ENCODE measurements at regions not wholly inside any gene's neighbourhood (a gene's known extent, or its start where the extent isn't known, plus 50 kb on each side); places are given as distances from the start of the nearest gene placed in this dataset.

DNA sequence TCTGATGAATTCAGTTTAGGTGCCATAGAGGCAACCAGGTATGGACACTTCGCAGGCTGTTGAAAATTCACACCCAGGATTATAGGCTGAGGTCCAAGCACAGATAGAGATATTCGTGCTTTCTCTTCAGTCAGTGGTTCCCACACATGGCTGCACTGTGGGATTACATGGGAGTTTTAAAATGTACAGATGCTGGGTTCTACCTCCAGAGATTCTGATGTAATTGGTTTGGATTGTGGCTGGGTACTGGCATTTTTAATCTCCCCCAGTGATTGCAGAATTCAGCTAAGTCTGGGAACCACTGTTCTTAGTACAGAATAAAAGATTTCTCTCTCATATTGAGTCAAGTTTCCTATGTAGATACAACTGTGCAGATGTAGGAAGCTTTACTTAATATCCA, 91.6 kb downstream of the FOXB1 start:
- Histone ChIP-seq H3K9ac (ENCODE audit: insufficient read length, low read depth) (no peak overlapping the region), H3K9me3 (ENCODE audit: insufficient read depth, low read length) (peaks cover 6% of the 10 kb centered on the region; the same call in 1 of the 2 replicates), H3K27me3 (ENCODE audit: insufficient read depth, insufficient read length) (no peaks in the 10 kb centered on the region), H3K4me1 (ENCODE audit: insufficient read depth, insufficient read length) (no peaks in the 10 kb centered on the region), H3K4me3 (ENCODE audit: insufficient read length, low read depth) (no peak overlapping the region), H3K36me3 (ENCODE audit: insufficient read depth, insufficient read length, low read length) (no peaks in the 10 kb centered on the region)
- no peak for DNase-seq (ENCODE audit: low read depth, low spot score)
- no peak for TF ChIP-seq SUZ12 (IDR thresholded peaks at IDR 0.05; ENCODE audit: extremely low read depth, insufficient read depth, insufficient read length)
- TF ChIP-seq YY1 (IDR thresholded peaks at IDR 0.05; ENCODE audit: insufficient read depth, insufficient read length), result no peak
- no peak for TF ChIP-seq ZNF274 (IDR thresholded peaks at IDR 0.05; ENCODE audit: low read depth, low read length)

- H3K9me3 ChIP-seq (ENCODE audit: insufficient read depth, low read length), result peaks cover 6% of the 10 kb centered on the region; the same call in 1 of the 2 replicates
- no peak overlapping the region for H3K4me3 ChIP-seq (ENCODE audit: insufficient read length, low read depth)
- TF ChIP-seq SUZ12 (IDR thresholded peaks at IDR 0.05; ENCODE audit: extremely low read depth, insufficient read depth, insufficient read length) (no peak), ZNF274 (IDR thresholded peaks at IDR 0.05; ENCODE audit: low read depth, low read length) (no peak), YY1 (IDR thresholded peaks at IDR 0.05; ENCODE audit: insufficient read depth, insufficient read length) (no peak)
- no peak for DNase-seq (ENCODE audit: low read depth, low spot score)
- no peaks in the 10 kb centered on the region for H3K36me3 ChIP-seq (ENCODE audit: insufficient read depth, insufficient read length, low read length)
- H3K4me1 ChIP-seq (ENCODE audit: insufficient read depth, insufficient read length), result no peaks in the 10 kb centered on the region
- no peak overlapping the region for H3K9ac ChIP-seq (ENCODE audit: insufficient read length, low read depth)
- H3K27me3 ChIP-seq (ENCODE audit: insufficient read depth, insufficient read length), result no peaks in the 10 kb centered on the region
Measured at GRCh38 chr15:60096157-60096556, 92.0 kb downstream of the FOXB1 start.

GRCh38 chr15:60101416-60101815, 97.3 kb downstream of the FOXB1 start:
- TF ChIP-seq YY1 (IDR thresholded peaks at IDR 0.05; ENCODE audit: insufficient read depth, insufficient read length) (no peak), SUZ12 (IDR thresholded peaks at IDR 0.05; ENCODE audit: extremely low read depth, insufficient read depth, insufficient read length) (no peak), ZNF274 (IDR thresholded peaks at IDR 0.05; ENCODE audit: low read depth, low read length) (no peak)
- no peak overlapping the region for H3K9ac ChIP-seq (ENCODE audit: insufficient read length, low read depth)
- no peaks in the 10 kb centered on the region for H3K4me1 ChIP-seq (ENCODE audit: insufficient read depth, insufficient read length)
- H3K9me3 ChIP-seq (ENCODE audit: insufficient read depth, low read length), result peaks cover 10% of the 10 kb centered on the region; the same call in 1 of the 2 replicates
- DNase-seq (ENCODE audit: low read depth, low spot score), result no peak
- no peaks in the 10 kb centered on the region for H3K36me3 ChIP-seq (ENCODE audit: insufficient read depth, insufficient read length, low read length)
- no peak overlapping the region for H3K4me3 ChIP-seq (ENCODE audit: insufficient read length, low read depth)
- no peaks in the 10 kb centered on the region for H3K27me3 ChIP-seq (ENCODE audit: insufficient read depth, insufficient read length)

GRCh38 chr15:60102748-60103147, 98.6 kb downstream of the FOXB1 start:
- TF ChIP-seq SUZ12 (IDR thresholded peaks at IDR 0.05; ENCODE audit: extremely low read depth, insufficient read depth, insufficient read length) (no peak), ZNF274 (IDR thresholded peaks at IDR 0.05; ENCODE audit: low read depth, low read length) (no peak), YY1 (IDR thresholded peaks at IDR 0.05; ENCODE audit: insufficient read depth, insufficient read length) (no peak)
- Histone ChIP-seq H3K9me3 (ENCODE audit: insufficient read depth, low read length) (peaks cover 15% of the 10 kb centered on the region; the same call in 1 of the 2 replicates), H3K36me3 (ENCODE audit: insufficient read depth, insufficient read length, low read length) (no peaks in the 10 kb centered on the region), H3K4me1 (ENCODE audit: insufficient read depth, insufficient read length) (no peaks in the 10 kb centered on the region), H3K9ac (ENCODE audit: insufficient read length, low read depth) (no peak overlapping the region), H3K4me3 (ENCODE audit: insufficient read length, low read depth) (no peak overlapping the region), H3K27me3 (ENCODE audit: insufficient read depth, insufficient read length) (no peaks in the 10 kb centered on the region)
- DNase-seq (ENCODE audit: low read depth, low spot score), result no peak

- H3K9ac ChIP-seq (ENCODE audit: insufficient read length, low read depth), result no peak overlapping the region
- no peaks in the 10 kb centered on the region for H3K36me3 ChIP-seq (ENCODE audit: insufficient read depth, insufficient read length, low read length)
- H3K4me3 ChIP-seq (ENCODE audit: insufficient read length, low read depth), result no peak overlapping the region
- peaks cover 14% of the 10 kb centered on the region for H3K27me3 ChIP-seq (ENCODE audit: insufficient read depth, insufficient read length)
- no peak for TF ChIP-seq YY1 (IDR thresholded peaks at IDR 0.05; ENCODE audit: insufficient read depth, insufficient read length)
- no peak for TF ChIP-seq SUZ12 (IDR thresholded peaks at IDR 0.05; ENCODE audit: extremely low read depth, insufficient read depth, insufficient read length)
- TF ChIP-seq ZNF274 (IDR thresholded peaks at IDR 0.05; ENCODE audit: low read depth, low read length), result no peak
- H3K9me3 ChIP-seq (ENCODE audit: insufficient read depth, low read length), result peaks cover 15% of the 10 kb centered on the region; the same call in 1 of the 2 replicates
- no peaks in the 10 kb centered on the region for H3K4me1 ChIP-seq (ENCODE audit: insufficient read depth, insufficient read length)
- DNase-seq (ENCODE audit: low read depth, low spot score), result no peak
Measured at GRCh38 chr15:60110909-60111308, 106.8 kb downstream of the FOXB1 start.

- Histone ChIP-seq H3K4me1 (ENCODE audit: insufficient read depth, insufficient read length) (no peaks in the 10 kb centered on the region), H3K9ac (ENCODE audit: insufficient read length, low read depth) (no peak overlapping the region), H3K36me3 (ENCODE audit: insufficient read depth, insufficient read length, low read length) (no peaks in the 10 kb centered on the region), H3K9me3 (ENCODE audit: insufficient read depth, low read length) (no peaks in the 10 kb centered on the region), H3K27me3 (ENCODE audit: insufficient read depth, insufficient read length) (peaks cover 51% of the 10 kb centered on the region), H3K4me3 (ENCODE audit: insufficient read length, low read depth) (no peak overlapping the region)
- DNase-seq (ENCODE audit: low read depth, low spot score), result no peak
- TF ChIP-seq YY1 (IDR thresholded peaks at IDR 0.05; ENCODE audit: insufficient read depth, insufficient read length), result no peak
- no peak for TF ChIP-seq SUZ12 (IDR thresholded peaks at IDR 0.05; ENCODE audit: extremely low read depth, insufficient read depth, insufficient read length)
- no peak for TF ChIP-seq ZNF274 (IDR thresholded peaks at IDR 0.05; ENCODE audit: low read depth, low read length)
Measured at GRCh38 chr15:60115579-60116380, 111.7 kb downstream of the FOXB1 start.

DNA sequence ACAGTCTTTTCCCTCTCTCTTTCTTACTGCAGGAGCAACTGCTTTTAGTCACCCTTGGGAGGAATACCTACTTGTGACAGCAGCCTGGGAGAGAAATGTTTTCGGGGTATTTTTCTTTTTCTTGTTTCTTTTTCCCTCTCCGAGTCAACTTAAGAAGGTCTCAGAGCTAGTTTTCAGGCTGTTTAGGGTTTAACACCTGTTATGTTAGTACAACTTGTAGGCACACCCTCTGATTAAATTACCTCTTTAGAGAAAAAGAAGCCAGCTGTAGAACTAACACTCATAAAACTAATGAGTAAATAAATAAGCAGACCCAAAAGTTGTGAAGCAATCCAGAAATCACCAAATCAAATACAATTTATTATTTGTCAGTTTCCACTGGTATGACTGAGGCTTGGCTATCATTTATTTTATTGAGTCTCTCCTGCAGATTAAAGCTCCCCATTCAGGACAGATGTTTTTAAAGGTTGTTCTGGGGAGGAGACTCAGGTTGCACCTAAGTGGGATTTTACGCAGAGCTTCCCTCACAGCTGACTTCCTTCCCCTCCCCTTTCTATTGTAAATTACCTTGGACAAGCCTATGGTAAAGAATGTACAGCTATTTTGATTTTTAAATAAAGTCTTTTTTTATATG, 112.5 kb downstream of the FOXB1 start:
- H3K9ac ChIP-seq (ENCODE audit: insufficient read length, low read depth), result no peak overlapping the region
- H3K36me3 ChIP-seq (ENCODE audit: insufficient read depth, insufficient read length, low read length), result no peaks in the 10 kb centered on the region
- TF ChIP-seq SUZ12 (IDR thresholded peaks at IDR 0.05; ENCODE audit: extremely low read depth, insufficient read depth, insufficient read length), result no peak
- no peak for TF ChIP-seq YY1 (IDR thresholded peaks at IDR 0.05; ENCODE audit: insufficient read depth, insufficient read length)
- TF ChIP-seq ZNF274 (IDR thresholded peaks at IDR 0.05; ENCODE audit: low read depth, low read length), result no peak
- H3K27me3 ChIP-seq (ENCODE audit: insufficient read depth, insufficient read length), result peaks cover 59% of the 10 kb centered on the region
- DNase-seq (ENCODE audit: low read depth, low spot score), result no peak
- no peaks in the 10 kb centered on the region for H3K9me3 ChIP-seq (ENCODE audit: insufficient read depth, low read length)
- no peaks in the 10 kb centered on the region for H3K4me1 ChIP-seq (ENCODE audit: insufficient read depth, insufficient read length)
- no peak overlapping the region for H3K4me3 ChIP-seq (ENCODE audit: insufficient read length, low read depth)
